Stimulated activated CD4-positive, alpha-beta T cell treated with anti-CD3 and anti-CD28 coated beads, TNF-alpha, amount 100 ng/mL, for 48 hours (primary cell): ENCODE measurements at regions not wholly inside any gene's neighbourhood (a gene's known extent, or its start where the extent isn't known, plus 50 kb on each side); places are given as distances from the start of the nearest gene placed in this dataset.

ENCODE experiments used
- DNase-seq, 3 donors: peaks; one replicate each; pipeline ENCODE4 v3.0.0-alpha.2; 2020; ENCODE audit warnings: low read depth in 3 of 3

- no peak for DNase-seq
These were observed 645.0 kb downstream of the PCDH7 start for GRCh38 chr4:31365006-31365690.

- DNase-seq: no peak
These were observed 645.9 kb downstream of the PCDH7 start for GRCh38 chr4:31366041-31366440.

- DNase-seq: no peak
These were observed 650.8 kb downstream of the PCDH7 start for GRCh38 chr4:31370866-31371465.

- no peak for DNase-seq
These were observed 654.2 kb downstream of the PCDH7 start for GRCh38 chr4:31374256-31374960.

GRCh38 chr4:31375936-31376335 is 655.8 kb downstream of the PCDH7 start:
- no peak for DNase-seq

DNA sequence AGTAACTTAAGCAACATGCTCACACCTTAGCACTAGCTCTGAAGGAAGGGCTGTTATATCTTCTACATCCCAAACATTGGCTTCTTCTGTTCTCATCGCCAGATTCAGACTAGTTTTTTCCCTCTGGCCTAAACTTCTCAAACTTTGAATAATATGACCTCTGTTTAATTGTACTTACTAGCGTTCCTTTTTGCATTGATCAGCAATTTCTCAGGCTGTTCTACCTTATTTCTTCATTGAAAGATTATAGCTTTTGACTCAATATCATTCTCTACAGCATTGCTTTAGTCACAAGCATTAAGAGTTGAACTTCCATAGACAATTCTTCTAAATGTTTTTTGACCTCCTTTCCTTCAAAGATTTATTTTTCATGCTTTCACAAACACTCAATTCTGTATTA is 659.2 kb downstream of the PCDH7 start:
- no peak for DNase-seq

- DNase-seq: no peak
These were observed 663.6 kb downstream of the PCDH7 start for GRCh38 chr4:31383767-31384166.

GRCh38 chr4:31390849-31391248 is 670.7 kb downstream of the PCDH7 start:
- no peak for DNase-seq

DNA sequence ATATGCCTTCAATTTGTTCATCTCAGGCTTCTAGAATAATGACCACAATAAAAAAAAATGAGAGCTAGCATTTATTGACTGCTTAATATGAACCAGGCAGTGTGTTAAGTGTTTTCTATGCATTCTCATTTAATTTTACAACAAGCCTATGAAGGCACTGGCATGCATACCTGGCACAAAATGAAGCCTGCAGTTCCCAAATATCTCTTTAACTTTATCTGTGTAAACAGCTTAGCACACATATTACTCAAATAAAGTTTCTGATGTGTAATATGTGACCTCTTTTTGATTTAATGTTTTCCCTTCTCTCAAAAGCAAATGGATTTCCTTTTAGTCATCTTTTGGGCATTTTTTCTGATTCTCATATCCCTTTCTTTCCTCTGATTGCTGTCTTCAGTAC is 671.8 kb downstream of the PCDH7 start:
- no peak for DNase-seq

DNA sequence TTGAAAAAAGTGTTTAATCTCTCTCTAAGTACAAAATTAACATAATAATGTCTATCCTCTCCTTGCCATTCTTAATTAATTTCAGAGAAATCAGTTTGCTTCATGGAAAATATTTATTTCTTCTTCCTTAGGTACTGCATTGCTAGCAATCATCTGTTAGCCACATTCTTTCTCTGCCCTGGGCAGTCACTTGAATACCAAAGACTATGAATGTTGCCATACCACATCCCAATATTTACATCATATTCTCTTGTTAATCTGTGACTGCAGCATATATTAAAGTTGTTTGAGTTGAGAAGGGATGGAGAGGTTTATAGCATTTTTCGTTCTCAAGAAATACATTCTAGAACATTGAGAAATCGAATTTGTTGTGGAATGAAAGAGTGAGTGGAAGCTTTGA is 672.8 kb downstream of the PCDH7 start:
- DNase-seq: no peak

DNA sequence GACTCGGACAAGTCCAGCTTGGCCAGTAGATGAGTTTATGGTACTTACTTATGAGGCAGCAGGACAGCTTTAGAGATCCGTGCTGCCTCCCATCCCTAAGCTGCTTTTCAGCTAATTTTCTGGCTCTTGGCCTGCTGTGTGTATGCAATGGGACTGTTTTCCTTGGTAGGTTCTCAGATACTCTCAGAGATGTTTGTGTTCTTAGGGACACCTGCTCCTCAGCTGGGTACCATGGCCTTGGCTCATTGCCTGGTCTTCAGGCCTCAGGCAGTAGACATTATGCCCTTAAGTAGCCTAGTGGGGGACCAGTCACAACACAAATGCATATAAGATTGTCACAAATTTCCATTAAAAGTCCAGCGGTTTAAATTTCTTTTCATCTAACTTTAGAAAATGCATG is 688.0 kb downstream of the PCDH7 start:
- no peak for DNase-seq

DNA sequence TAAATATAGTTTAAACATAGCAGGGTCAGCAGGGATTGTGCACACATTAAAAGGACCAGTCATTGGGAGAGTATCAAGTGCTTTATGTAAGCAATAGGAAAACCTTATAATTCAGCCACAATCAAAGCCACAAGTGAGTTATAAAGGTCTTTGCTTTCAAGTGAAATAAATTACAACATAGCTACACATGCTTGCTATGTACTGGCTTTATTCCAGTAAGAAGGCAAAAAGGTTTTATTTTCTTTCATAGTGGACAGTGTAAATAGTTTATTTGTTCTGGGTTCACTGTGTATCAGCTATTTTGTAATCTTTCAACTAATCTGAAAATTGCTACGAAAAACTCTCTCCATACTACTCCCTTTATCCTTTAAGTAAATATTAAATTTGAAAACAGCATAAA is 691.4 kb downstream of the PCDH7 start:
- DNase-seq: no peak

GRCh38 chr4:31415629-31416028 is 695.5 kb downstream of the PCDH7 start:
- no peak for DNase-seq

DNA sequence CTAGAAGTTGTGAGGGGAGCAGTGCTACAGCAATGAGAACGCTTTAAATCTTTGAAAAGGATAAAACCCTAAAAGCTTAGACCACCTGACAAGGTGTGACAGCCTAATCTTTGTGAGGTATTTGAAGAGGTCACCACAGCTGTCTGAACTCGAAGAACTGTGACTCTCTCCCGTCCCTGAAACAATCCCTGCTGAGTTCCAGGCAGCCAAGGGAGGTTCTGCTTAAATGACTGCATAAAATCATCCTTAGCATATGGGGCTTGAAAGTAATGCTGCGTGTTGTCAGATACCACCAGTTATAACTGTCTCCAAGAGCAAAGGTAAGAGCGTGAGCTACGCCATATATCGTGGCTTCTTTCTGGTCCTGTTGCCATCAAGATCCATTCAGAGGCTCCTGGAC is 696.3 kb downstream of the PCDH7 start:
- DNase-seq: no peak

DNA sequence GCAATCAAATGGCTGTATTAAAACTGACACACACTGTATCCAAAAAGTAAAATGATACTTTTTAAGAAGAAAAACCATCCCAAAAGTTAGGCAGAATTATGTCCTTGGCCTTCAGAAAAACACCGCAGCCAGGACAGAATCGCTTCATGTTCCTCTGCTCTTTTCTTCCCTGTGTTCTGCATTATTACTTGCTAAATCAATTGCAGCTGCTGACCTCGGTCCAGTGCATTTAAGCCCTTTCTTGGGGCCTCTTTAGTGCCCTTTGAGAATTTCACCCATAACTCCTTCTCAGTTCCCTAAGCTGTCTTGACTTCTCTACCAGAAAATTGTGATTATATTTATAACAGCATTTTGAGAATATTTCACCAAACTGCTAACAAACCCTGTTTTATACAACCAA is 696.9 kb downstream of the PCDH7 start:
- no peak for DNase-seq

DNA sequence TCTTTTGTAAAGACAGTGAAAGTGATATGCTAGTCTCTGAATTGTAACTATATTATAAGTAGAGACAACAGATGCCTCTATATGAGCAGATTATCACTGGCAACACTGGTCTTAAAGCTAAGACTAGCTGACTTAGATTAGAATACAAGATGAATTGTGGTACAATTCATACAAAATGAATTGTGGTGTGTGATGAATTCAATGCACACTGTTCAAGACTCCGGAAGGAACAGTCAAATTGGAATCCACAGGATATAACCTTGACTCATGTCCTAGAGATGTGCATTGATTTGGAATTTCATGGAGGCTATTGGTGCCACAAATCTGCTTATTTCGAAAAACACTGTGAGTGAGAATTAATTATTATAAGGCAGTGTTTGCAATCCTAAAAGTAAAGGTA is 701.8 kb downstream of the PCDH7 start:
- no peak for DNase-seq

GRCh38 chr4:31427691-31428090 is 707.5 kb downstream of the PCDH7 start:
- DNase-seq: no peak

DNA sequence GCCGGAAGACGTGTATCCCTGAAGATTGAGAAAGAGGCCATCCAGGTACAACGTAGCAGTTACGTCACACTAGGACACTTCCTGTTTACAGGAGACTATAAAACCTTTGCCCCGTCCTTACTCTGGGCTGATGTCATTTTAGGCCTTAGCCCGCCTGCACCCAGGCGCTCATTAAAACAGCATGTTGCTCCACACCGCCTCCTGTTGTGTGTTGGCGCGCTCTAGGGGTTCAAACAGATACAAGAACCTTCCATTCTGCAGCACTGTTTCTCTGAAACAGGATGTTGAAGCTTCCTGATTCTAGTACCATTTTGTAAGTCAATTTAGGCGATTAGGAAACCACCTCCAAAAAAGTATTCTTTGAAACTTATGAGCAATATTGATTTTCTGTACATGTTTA is 722.1 kb downstream of the PCDH7 start:
- DNase-seq: no peak

- no peak for DNase-seq
These were observed 725.4 kb downstream of the PCDH7 start for GRCh38 chr4:31445526-31445925.

DNA sequence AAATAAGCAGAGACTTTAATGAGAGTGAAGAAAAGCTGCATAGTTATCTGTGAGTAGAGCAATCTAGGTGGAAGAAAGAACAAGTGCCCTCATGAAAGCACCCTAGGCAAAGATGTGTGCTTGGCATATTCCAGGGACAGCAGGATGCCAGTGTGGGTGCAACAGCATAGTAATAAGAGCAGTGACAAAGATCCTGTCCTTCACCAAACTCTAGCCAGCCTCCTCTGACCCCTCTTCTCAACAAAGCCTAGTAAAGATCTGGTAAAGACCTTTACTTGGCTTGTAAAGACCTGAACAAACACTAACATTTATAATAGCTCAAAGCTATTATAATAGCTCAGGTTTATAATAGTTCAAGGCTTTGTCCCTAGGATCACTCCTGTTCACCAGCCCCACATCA is 735.4 kb downstream of the PCDH7 start:
- no peak for DNase-seq

- DNase-seq: no peak
These were observed 738.6 kb downstream of the PCDH7 start for GRCh38 chr4:31458813-31459212.

GRCh38 chr4:31461421-31461820 is 741.3 kb downstream of the PCDH7 start:
- DNase-seq: no peak

DNA sequence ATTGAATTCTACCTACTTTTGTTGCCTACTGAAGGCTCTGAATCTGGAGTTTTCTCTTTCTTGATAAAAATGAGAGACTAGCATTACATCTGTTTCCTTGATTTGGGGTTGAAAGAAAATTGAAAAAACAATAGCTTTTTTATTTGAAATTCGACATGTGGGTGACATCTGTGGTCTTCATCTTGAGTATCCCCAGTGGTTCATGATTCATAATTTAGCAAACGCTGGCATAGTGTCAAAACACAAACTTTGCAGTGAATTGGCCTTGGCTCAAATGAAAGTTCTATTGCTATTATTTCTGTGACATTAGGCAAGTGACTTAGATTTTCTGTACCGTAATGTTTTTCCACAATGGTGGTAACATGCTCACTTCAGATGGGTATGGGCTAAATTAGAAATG is 747.6 kb downstream of the PCDH7 start:
- no peak for DNase-seq
